GM12865 (cell line): ENCODE measurements at regions not wholly inside any gene's neighbourhood (a gene's known extent, or its start where the extent isn't known, plus 50 kb on each side); places are given as distances from the start of the nearest gene placed in this dataset.

Source experiments
- DNase-seq: peaks from one replicate; pipeline ENCODE4 v3.0.0; 2010; ENCODE audit warnings: low read depth
- H3K4me3 ChIP-seq: 2 replicates; pipeline ENCODE4 v1.5.1; 2011; ENCODE audit warnings: mild to moderate bottlenecking, low read depth, low read length, control low read depth
- TF ChIP-seq, protein P1 (sequence below): IDR thresholded peaks from 2 replicates; pipeline ENCODE4 v1.5.1; 2011; ENCODE audit warnings: low read length, control low read depth, low read depth, inconsistent platforms; ENCODE audit not compliant: insufficient read depth; ENCODE audit errors: missing control alignments

DNA sequence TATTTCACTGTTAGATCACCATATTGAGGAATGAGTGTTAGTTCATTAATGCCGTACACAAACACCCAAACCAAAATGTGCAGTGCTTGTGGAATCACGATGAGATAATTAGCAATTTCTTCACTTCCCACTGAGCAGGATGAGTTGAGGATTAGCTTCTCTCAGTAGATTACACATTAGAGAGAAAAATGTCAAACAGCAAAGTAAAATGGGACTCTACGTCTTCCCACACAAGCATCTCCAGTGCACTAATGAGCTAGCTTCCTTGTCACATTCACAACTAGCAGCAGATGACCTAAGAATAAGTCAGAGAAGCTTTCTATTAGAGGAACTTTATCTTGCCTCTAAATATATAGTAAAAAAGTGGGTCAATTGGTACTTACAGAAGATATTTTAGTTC is 926.9 kb downstream of the TSN start:
- TF ChIP-seq, protein P1, sequence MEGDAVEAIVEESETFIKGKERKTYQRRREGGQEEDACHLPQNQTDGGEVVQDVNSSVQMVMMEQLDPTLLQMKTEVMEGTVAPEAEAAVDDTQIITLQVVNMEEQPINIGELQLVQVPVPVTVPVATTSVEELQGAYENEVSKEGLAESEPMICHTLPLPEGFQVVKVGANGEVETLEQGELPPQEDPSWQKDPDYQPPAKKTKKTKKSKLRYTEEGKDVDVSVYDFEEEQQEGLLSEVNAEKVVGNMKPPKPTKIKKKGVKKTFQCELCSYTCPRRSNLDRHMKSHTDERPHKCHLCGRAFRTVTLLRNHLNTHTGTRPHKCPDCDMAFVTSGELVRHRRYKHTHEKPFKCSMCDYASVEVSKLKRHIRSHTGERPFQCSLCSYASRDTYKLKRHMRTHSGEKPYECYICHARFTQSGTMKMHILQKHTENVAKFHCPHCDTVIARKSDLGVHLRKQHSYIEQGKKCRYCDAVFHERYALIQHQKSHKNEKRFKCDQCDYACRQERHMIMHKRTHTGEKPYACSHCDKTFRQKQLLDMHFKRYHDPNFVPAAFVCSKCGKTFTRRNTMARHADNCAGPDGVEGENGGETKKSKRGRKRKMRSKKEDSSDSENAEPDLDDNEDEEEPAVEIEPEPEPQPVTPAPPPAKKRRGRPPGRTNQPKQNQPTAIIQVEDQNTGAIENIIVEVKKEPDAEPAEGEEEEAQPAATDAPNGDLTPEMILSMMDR, result no peak
- H3K4me3 ChIP-seq, result no peak overlapping the region
- no peak for DNase-seq

DNA sequence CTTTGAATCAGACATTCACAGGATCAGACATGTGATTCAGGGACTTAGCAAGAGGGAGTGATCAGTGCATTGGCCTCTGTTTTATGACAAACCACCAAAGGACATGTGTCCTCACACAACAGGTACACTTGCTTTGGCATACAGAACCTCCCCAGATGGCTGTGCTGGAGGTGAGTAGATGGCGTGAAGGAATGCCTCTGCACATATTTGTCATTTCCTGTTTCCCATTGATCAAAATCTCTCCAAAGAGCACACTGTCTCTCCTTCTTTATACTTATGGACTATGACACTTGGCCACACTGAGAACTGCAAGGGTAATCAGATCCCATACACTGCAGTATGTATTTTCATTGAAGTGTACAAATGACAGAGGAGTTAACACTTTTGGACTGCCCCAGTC is 927.6 kb downstream of the TSN start:
- no peak for DNase-seq
- no peak overlapping the region for H3K4me3 ChIP-seq
- TF ChIP-seq, protein P1, result no peak

DNA sequence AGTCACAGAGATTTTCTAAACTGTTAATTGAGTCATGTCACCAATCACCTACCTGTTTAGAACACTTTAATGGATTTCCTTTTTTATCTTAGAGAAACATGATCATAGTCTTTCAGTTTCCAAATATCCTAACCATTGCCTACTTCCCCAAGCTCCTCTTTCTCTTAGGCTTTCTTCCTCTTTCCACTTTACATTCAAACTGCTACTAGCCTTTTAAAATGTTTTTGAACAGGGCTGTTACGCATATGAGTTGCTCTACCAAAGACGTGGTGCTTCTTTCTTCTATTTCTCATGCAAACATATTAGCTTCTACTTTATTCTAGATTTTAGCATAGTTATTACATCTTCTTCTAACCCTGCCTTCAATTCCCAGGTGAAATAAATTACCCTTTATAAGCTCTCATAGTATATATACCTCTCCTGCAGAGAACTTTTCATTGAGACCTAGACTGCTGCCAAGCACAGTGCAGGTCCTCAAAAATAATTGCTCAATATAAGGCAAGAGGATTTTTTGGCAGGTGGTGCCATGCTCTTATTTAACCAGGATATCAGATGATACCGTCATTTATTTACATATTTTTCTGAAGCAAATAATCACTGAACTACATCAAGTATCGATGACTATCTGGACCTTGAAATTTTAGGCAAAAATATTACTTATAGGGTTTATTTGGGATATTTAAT is 937.1 kb downstream of the TSN start:
- H3K4me3 ChIP-seq, result no peak overlapping the region
- no peak for DNase-seq

DNA sequence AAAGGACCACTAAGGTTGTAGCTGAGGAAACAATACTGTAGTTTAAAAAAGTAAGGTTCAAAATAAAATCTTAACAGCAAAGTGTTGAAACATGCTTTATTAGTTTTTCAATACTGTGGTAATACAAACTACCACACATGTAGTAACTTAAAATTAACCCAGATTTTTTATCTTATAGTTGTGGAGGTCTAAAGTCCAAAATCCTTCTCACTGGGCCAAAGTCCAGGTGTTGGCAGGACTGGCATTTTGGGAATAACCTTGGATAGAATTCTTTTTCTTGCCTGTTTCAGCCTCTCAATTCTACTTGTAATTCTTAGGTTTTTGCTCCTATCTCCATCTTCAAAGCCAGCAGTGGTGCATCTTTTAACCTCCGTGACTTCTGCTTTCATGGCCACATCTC is 942.0 kb downstream of the TSN start:
- H3K4me3 ChIP-seq, result no peak overlapping the region
- TF ChIP-seq, protein P1, result no peak
- DNase-seq, result no peak

More for the DNA sequence above, 937.1 kb downstream of the TSN start:
- TF ChIP-seq, protein P1, result no peak

DNA sequence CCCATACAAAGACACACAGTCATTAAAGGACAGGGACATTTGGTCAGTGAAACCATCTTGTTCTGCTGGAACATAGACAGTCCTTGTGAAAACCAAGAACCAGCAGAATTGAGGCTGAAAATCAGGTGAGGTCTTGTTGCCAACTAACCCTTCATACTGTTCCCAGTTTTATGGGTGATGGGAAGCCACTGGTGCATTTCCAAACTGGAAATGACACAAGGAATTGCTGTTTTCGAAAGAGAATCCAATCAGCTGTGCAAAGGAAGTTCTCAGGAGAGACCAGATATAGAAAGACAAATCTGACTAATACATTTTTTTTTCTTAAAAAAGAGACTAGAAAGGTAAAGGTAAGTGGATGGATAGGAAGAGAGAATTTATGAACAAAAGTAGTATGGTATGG is 948.2 kb downstream of the TSN start:
- no peak for DNase-seq
- TF ChIP-seq, protein P1, result no peak
- no peak overlapping the region for H3K4me3 ChIP-seq

DNA sequence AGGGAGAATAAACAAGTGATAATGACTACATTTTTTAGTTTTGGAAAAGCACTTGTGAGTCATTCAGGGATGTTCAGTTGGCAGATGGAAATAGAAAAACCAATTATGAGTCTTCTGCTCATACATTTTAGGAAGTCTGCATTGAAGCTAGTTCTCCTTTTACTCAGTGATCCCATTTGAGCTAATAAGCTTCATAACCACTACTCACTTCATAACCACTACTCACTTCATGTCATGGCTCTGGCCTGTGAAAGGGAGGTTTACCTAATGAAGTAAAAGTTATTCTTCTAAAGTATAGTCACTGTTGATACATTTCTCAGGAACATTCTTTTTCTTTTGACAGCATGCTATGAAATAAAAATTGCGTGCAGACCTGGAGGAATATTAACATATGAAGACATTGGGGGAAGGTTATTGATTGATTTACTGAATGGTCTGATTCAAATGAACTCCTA is 948.7 kb downstream of the TSN start:
- DNase-seq, result peak; percentile 72
- no peak overlapping the region for H3K4me3 ChIP-seq
- TF ChIP-seq, protein P1, result no peak

DNA sequence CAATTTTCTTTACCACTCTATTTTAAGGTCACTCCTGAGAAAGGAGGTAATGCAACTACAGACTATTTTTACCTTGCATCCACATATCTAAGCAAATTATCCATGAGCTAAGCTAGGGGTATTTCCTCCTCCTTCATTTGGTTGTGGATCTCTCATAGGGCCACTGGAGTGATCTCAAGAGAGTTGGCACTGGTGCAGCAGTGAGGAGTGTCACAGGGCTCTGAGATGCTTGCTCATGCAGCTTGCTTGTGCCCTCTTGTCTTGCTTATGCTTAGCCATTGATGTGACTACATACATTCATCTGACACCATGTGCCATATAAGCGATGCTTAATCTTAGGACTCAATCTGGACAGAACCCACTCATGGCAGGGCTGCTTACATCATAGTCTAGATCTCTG is 950.3 kb downstream of the TSN start:
- H3K4me3 ChIP-seq, result no peak overlapping the region
- TF ChIP-seq, protein P1, result no peak
- DNase-seq, result no peak
